ENCODE measurements at regions not wholly inside any gene's neighbourhood (a gene's known extent, or its start where the extent isn't known, plus 50 kb on each side); places are given as distances from the start of the nearest gene placed in this dataset.

GRCh38 chr20:7406671-7407070 is 533.6 kb downstream of the HAO1 start:
- Mint-ChIP-seq H3K9me3 (peaks cover 13% of the 10 kb centered on the region), H3K4me3 (no peak overlapping the region), H3K27me3 (ENCODE audit: low read depth) (no peaks in the 10 kb centered on the region), H3K27ac (no peak overlapping the region), H3K36me3 (ENCODE audit: low read depth) (no peaks in the 10 kb centered on the region), H3K4me1 (ENCODE audit: low read depth) (no peaks in the 10 kb centered on the region)
- DNase-seq (ENCODE audit: low spot score) = no peak

- no peak for DNase-seq (ENCODE audit: low spot score)
- Mint-ChIP-seq H3K4me3 (no peak overlapping the region), H3K27me3 (ENCODE audit: low read depth) (no peaks in the 10 kb centered on the region), H3K27ac (no peak overlapping the region), H3K36me3 (ENCODE audit: low read depth) (no peaks in the 10 kb centered on the region), H3K4me1 (ENCODE audit: low read depth) (no peaks in the 10 kb centered on the region), H3K9me3 (peaks cover 13% of the 10 kb centered on the region)
Observed at GRCh38 chr20:7410150-7410549, 530.1 kb downstream of the HAO1 start.

GRCh38 chr20:7411075-7411474 is 529.2 kb downstream of the HAO1 start:
- H3K9me3 Mint-ChIP-seq = peaks cover 9% of the 10 kb centered on the region
- no peaks in the 10 kb centered on the region for H3K4me1 Mint-ChIP-seq (ENCODE audit: low read depth)
- no peaks in the 10 kb centered on the region for H3K36me3 Mint-ChIP-seq (ENCODE audit: low read depth)
- DNase-seq (ENCODE audit: low spot score) = no peak
- H3K4me3 Mint-ChIP-seq = no peak overlapping the region
- H3K27me3 Mint-ChIP-seq (ENCODE audit: low read depth) = no peaks in the 10 kb centered on the region
- no peak overlapping the region for H3K27ac Mint-ChIP-seq

GRCh38 chr20:7415427-7415826 is 524.8 kb downstream of the HAO1 start:
- DNase-seq (ENCODE audit: low spot score) = no peak
- no peaks in the 10 kb centered on the region for H3K4me1 Mint-ChIP-seq (ENCODE audit: low read depth)
- H3K27ac Mint-ChIP-seq = no peak overlapping the region
- H3K9me3 Mint-ChIP-seq = no peaks in the 10 kb centered on the region
- no peak overlapping the region for H3K4me3 Mint-ChIP-seq
- H3K36me3 Mint-ChIP-seq (ENCODE audit: low read depth) = no peaks in the 10 kb centered on the region
- no peaks in the 10 kb centered on the region for H3K27me3 Mint-ChIP-seq (ENCODE audit: low read depth)

DNA sequence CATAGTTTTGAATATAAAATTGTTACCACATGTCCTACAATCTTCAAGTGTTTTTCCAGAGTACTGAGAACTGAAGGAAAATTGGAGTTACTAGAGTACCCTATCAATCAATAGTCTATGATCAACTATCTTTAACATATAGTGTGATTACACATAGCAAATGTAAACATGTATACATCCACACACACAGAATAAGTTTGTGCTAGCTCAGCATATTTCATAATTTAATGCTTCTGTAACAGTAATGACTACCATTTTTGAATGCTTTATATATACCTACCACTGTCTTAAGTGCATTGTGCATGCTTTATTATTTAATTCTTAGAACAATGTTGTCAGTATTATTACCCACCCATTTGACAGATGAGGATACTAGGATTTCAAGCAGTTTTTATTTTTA is 523.9 kb downstream of the HAO1 start:
- Mint-ChIP-seq H3K27ac (no peak overlapping the region), H3K36me3 (ENCODE audit: low read depth) (no peaks in the 10 kb centered on the region), H3K27me3 (ENCODE audit: low read depth) (no peaks in the 10 kb centered on the region), H3K9me3 (no peaks in the 10 kb centered on the region), H3K4me3 (no peak overlapping the region), H3K4me1 (ENCODE audit: low read depth) (no peaks in the 10 kb centered on the region)
- DNase-seq (ENCODE audit: low spot score) = no peak

GRCh38 chr20:7420345-7420744 is 519.9 kb downstream of the HAO1 start:
- DNase-seq (ENCODE audit: low spot score) = no peak
- H3K4me1 Mint-ChIP-seq (ENCODE audit: low read depth) = no peaks in the 10 kb centered on the region
- no peak overlapping the region for H3K4me3 Mint-ChIP-seq
- H3K36me3 Mint-ChIP-seq (ENCODE audit: low read depth) = no peaks in the 10 kb centered on the region
- H3K27me3 Mint-ChIP-seq (ENCODE audit: low read depth) = no peaks in the 10 kb centered on the region
- no peaks in the 10 kb centered on the region for H3K9me3 Mint-ChIP-seq
- H3K27ac Mint-ChIP-seq = no peak overlapping the region

- H3K27ac Mint-ChIP-seq = no peak overlapping the region
- H3K27me3 Mint-ChIP-seq (ENCODE audit: low read depth) = no peaks in the 10 kb centered on the region
- no peaks in the 10 kb centered on the region for H3K4me1 Mint-ChIP-seq (ENCODE audit: low read depth)
- H3K9me3 Mint-ChIP-seq = peaks cover 5% of the 10 kb centered on the region
- no peaks in the 10 kb centered on the region for H3K36me3 Mint-ChIP-seq (ENCODE audit: low read depth)
- no peak overlapping the region for H3K4me3 Mint-ChIP-seq
- DNase-seq (ENCODE audit: low spot score) = no peak
Observed at GRCh38 chr20:7426890-7427496, 513.3 kb downstream of the HAO1 start.

GRCh38 chr20:7428946-7429345 is 511.3 kb downstream of the HAO1 start:
- no peaks in the 10 kb centered on the region for H3K4me1 Mint-ChIP-seq (ENCODE audit: low read depth)
- no peak for DNase-seq (ENCODE audit: low spot score)
- H3K27ac Mint-ChIP-seq = no peak overlapping the region
- no peaks in the 10 kb centered on the region for H3K36me3 Mint-ChIP-seq (ENCODE audit: low read depth)
- no peaks in the 10 kb centered on the region for H3K27me3 Mint-ChIP-seq (ENCODE audit: low read depth)
- no peak overlapping the region for H3K4me3 Mint-ChIP-seq
- peaks cover 5% of the 10 kb centered on the region for H3K9me3 Mint-ChIP-seq

GRCh38 chr20:7432612-7433011 is 507.6 kb downstream of the HAO1 start:
- Mint-ChIP-seq H3K27ac (no peak overlapping the region), H3K36me3 (ENCODE audit: low read depth) (no peaks in the 10 kb centered on the region), H3K9me3 (peaks cover 5% of the 10 kb centered on the region), H3K4me1 (ENCODE audit: low read depth) (no peaks in the 10 kb centered on the region), H3K4me3 (no peak overlapping the region), H3K27me3 (ENCODE audit: low read depth) (no peaks in the 10 kb centered on the region)
- DNase-seq (ENCODE audit: low spot score) = no peak

GRCh38 chr20:7437311-7437710 is 502.9 kb downstream of the HAO1 start:
- no peaks in the 10 kb centered on the region for H3K4me1 Mint-ChIP-seq (ENCODE audit: low read depth)
- H3K27me3 Mint-ChIP-seq (ENCODE audit: low read depth) = no peaks in the 10 kb centered on the region
- peaks cover 2% of the 10 kb centered on the region for H3K9me3 Mint-ChIP-seq
- no peak for DNase-seq (ENCODE audit: low spot score)
- no peak overlapping the region for H3K4me3 Mint-ChIP-seq
- no peak overlapping the region for H3K27ac Mint-ChIP-seq
- H3K36me3 Mint-ChIP-seq (ENCODE audit: low read depth) = no peaks in the 10 kb centered on the region

DNA sequence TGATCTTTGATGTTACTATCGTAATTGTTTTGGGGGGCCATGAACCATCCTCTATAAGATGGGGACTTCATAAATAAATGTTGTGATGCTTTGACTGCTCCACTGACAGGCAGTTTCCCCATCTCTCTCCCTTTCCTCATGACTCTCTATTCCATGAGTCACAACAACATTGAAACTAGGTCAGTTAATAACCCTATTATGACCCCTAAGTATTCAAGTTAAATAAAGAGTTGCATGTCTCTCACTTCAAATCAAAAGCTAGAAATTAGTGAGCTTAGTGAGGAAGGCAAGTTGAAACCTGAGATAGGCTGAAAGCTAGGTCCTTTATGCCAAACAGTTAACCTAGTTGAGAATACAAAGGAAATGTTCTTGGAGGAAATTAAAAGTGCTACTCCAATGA is 491.0 kb downstream of the HAO1 start:
- H3K9me3 Mint-ChIP-seq = peaks cover 13% of the 10 kb centered on the region
- DNase-seq (ENCODE audit: low spot score) = no peak
- no peaks in the 10 kb centered on the region for H3K36me3 Mint-ChIP-seq (ENCODE audit: low read depth)
- no peak overlapping the region for H3K27ac Mint-ChIP-seq
- H3K4me3 Mint-ChIP-seq = no peak overlapping the region
- no peaks in the 10 kb centered on the region for H3K27me3 Mint-ChIP-seq (ENCODE audit: low read depth)
- H3K4me1 Mint-ChIP-seq (ENCODE audit: low read depth) = no peaks in the 10 kb centered on the region

DNA sequence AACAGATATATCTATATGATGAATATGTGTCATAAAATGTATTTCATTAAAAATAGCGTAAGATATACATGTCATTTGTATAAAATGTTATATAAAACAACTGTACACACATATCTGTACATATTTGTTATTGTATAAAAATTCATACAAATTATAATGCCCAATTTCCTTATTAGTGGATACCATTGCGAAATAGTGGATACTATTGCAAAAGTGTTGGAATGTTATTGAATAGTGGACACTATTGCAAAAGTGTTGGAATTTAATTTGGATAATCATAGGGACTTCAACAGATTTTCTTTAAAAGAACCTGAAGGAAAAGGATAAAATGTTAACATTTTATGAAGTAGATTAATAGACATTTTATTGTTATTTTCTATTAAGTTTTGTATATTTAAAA is 487.4 kb downstream of the HAO1 start:
- Mint-ChIP-seq H3K4me1 (ENCODE audit: low read depth) (no peaks in the 10 kb centered on the region), H3K4me3 (no peak overlapping the region), H3K27ac (no peak overlapping the region), H3K9me3 (peaks cover 15% of the 10 kb centered on the region), H3K36me3 (ENCODE audit: low read depth) (no peaks in the 10 kb centered on the region), H3K27me3 (ENCODE audit: low read depth) (no peaks in the 10 kb centered on the region)
- no peak for DNase-seq (ENCODE audit: low spot score)

DNA sequence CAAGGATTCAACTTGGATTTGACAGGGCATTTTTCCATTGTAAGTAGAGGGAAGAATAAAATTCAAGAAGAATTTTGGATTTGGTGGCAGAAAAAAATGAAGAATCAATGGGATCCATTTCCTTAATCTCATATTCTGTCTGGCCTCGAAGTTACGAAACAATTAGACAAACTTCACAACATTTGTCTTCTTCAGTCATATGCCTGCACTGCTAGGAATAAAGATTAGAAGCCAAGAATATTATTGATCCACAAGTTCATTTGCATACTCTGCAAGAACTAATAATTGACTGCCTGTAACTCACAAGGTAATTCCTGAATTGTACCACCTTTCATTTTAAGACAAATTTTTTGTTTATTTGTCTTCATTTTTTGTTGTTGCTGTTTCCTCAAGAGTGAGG is 486.2 kb downstream of the HAO1 start:
- Mint-ChIP-seq H3K27me3 (ENCODE audit: low read depth) (no peaks in the 10 kb centered on the region), H3K9me3 (peaks cover 13% of the 10 kb centered on the region), H3K4me3 (no peak overlapping the region), H3K27ac (no peak overlapping the region), H3K36me3 (ENCODE audit: low read depth) (no peaks in the 10 kb centered on the region), H3K4me1 (ENCODE audit: low read depth) (no peaks in the 10 kb centered on the region)
- DNase-seq (ENCODE audit: low spot score) = no peak

DNA sequence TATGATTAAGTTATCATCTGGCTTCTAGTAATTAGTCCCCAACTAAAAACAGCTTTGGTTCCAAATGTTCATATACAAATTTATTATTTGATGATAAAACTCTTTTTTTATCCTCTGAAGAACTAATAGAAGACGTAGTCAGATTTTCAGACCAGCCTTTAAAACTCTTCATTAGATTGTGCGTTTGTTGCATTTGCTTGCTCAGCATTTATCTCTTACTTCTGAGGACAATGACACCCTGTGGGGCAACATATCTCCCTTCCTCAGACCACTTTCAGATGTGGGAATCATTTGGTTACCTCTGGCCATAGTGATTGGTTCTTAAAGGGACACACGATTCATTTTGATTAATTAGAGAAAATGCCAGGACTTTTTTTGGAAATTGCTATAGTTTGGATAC is 481.8 kb downstream of the HAO1 start:
- Mint-ChIP-seq H3K36me3 (ENCODE audit: low read depth) (no peaks in the 10 kb centered on the region), H3K27me3 (ENCODE audit: low read depth) (no peaks in the 10 kb centered on the region), H3K27ac (no peak overlapping the region), H3K9me3 (peaks cover 9% of the 10 kb centered on the region), H3K4me3 (no peak overlapping the region), H3K4me1 (ENCODE audit: low read depth) (no peaks in the 10 kb centered on the region)
- no peak for DNase-seq (ENCODE audit: low spot score)

- no peak overlapping the region for H3K4me3 Mint-ChIP-seq
- peaks cover 9% of the 10 kb centered on the region for H3K9me3 Mint-ChIP-seq
- no peaks in the 10 kb centered on the region for H3K27me3 Mint-ChIP-seq (ENCODE audit: low read depth)
- H3K4me1 Mint-ChIP-seq (ENCODE audit: low read depth) = no peaks in the 10 kb centered on the region
- H3K36me3 Mint-ChIP-seq (ENCODE audit: low read depth) = no peaks in the 10 kb centered on the region
- DNase-seq (ENCODE audit: low spot score) = no peak
- H3K27ac Mint-ChIP-seq = no peak overlapping the region
Observed at GRCh38 chr20:7459083-7459482, 481.2 kb downstream of the HAO1 start.

Data from T-helper 2 cell treated with Interferon-gamma antibody and Interleukin-4, amounts not matched to agents 5 μg/mL and 100 μg/mL, for 36 hours (primary cell).